T-helper 2 cell (primary cell): ENCODE measurements at regions not wholly inside any gene's neighbourhood (a gene's known extent, or its start where the extent isn't known, plus 50 kb on each side); places are given as distances from the start of the nearest gene placed in this dataset.
A peak's percentile ranks its signal among the peaks of the same experiment; 100 is the strongest.
"Not testable (repeated sequence)": the region's sequence is repeated elsewhere in the genome, so short reads cannot be mapped to it uniquely, and the experiment has no call there.

Source experiments
- DNase-seq, 5 experiments: peaks; one replicate each; pipeline versions ENCODE4 v3.0.0 to v3.0.0-alpha.2; 2012 to 2022

DNA sequence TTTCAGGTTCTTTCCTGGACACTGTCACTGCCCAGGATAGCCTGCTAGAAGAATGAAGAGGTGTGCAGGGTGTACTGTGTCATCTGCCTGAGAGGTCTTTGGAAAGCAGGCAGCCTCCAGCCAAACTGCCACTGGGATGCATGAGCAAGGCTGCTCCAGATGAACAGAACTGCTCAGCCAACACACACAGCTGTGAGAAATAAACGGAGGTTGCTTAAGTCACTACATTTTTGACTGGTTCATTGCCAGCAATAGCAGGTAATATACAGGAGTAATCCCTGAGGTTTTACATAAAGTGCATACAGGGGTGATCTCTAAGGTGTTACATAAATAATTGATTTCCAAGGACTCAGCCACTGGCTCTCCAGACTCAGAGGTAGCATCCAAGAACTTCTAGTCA lies 516.9 kb downstream of the BRINP3 start:
- no peak for DNase-seq

DNA sequence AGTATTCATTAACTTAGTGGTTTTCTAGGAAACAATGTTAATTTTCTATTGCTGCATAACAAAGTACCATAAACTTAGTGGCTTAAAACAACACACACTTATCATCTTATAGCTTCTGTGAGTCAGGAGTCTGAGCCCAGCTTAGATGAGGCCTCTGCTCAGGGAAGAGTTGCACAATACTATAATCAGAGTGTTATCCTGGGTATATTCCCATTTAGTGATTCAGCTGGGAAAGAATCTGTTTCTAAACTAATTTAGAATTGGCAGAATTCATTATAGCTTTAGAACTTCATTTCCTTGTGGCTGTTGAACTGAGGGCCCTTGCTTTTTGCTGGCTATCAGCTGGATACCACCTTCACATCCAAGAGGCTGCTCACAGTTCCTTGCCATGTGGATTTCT lies 515.5 kb downstream of the BRINP3 start:
- no peak for DNase-seq

DNA sequence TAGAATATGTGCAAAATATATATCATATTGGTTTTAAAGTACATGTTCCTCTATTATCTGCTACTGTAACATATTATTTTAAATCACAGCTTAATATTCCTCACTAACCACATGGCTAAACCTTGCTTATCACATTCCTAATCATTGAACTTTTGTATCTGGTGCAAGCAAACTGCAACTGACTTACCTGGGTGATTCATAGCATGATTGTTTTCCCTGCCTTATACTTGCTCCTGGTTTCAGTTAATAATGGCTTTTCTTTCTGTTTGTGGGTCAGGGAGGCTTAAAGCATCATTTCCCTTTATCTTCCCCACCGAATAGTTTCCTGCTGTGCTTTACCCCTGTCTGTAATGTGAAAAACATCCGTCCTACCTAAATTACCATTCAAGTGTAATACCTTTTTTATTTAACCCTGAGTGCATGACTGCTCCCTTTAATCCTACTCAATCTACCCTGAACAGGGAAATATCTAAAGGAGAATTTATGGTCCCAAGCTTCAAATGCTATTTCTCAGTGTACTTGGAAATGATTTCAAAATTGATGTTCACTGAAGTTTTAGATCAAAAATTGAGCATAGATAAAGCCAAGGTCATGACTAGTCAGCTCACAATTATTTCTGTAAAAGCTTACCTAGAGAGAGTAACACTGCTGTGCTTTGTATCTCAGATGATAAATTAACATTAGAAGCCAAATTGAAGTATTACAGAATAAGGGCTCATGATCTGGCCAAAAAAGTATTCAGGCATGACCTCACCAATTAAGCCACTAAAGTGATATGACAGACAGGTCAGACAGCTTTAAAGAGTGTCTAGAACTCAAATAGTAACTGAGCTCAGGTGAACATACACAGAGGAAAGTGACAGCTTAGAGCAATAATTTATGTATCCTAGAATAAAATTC lies 507.1 kb downstream of the BRINP3 start:
- DNase-seq = no peak

DNA sequence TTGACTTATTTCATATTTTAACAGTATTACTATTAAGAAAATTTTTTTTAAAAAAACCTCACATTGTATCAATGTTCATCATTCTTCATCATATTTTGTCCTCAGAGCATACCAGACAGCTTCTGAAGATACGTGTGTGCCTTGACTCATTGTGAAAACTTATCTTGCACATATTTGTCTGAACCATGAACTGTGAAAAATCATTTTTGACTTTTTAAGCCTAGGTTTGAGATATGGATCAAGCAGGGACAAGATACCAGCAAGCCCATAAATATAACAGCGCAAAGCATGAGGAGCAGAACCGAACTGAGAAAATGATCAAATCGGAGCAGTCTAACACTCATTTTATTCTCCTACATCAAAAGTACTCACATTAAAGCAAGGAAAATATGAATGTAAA lies 506.0 kb downstream of the BRINP3 start:
- no peak for DNase-seq

DNA sequence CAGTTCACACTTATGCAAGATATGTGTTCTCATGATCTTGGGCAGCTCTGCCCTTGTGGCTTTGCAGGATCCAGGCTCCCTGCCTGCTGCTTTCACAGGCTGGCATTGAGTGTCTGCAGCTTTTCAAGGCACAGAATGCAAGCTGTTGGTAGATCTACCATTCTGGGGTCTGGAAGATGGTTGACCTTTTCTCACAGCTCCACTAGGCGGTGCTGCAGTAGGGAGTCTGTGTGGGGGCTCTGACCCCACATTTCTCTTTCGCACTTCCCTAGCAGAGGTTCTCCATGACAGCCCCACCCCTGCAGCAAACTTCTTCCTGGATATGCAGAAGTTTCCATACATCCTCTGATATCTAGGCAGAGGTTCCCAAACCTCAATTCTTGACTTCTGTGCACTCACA lies 500.5 kb downstream of the BRINP3 start:
- no peak for DNase-seq

DNA sequence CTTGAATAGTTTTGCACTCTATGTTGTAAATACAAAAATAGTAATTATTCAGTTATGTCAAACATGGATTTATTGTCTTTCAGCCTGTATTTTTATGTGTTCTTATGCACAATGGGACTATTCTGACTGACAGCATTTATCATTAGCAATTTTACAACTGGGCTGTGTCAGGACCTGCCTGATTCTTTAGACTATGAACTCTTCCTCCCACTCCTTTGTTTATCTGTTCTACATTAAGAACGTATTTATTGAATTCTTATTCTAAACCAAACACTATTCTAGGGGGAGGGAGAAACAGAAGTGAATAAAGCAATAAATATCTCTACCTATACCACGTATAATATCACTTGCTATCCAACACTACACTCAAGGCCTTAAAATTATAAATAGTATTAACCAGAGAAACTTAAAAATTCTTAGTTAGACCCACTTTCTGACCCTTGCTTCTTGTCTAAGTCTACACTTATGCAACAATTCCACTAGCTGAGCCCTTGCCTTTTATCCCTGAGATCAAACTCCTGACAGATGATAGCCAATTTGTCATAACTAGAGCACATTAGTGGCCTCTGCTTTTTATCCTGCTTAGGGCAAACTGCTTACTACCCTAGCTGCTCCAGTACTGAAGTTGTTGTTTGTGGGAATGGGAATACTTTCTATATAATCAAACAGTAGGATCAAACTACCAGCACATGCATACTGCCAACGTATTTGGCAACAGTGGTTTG lies 494.3 kb downstream of the BRINP3 start:
- DNase-seq = no peak

DNA sequence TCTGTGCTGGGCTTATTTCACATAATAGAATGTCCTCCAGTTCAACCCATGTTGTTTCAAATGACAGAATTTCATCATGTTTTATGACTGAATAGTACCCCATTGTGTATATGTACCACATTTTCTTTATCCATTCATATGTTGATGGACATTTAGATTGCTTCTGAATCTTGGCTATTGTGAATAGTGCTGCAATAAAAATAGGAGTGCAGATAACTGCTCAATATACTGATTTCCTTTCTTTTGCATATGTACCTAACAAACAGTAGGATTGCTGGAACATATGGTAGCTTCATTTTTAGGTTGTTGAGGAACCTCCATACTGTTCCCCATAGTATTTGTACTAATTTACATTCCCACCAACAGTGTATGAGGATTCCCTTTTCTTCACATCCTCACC lies 491.1 kb downstream of the BRINP3 start:
- DNase-seq = no peak

DNA sequence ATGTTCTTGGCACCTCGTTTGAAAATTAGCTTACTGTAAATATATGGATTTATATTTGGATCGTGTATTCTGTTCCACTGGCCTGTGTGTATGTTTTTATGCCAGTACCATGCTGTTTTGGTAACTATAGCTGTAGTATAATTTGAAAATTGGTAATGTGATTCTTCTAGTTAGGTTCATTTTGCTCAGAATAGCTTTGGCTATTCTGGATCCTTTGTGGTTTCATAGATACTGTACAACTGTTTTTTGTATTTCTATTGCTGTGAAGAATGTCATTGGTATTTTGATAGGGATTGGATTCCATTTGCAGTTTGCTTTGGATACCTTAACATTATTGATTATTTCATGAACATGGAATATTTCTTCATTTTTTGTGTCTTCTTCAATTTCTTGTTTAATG lies 490.2 kb downstream of the BRINP3 start:
- DNase-seq = no peak

DNA sequence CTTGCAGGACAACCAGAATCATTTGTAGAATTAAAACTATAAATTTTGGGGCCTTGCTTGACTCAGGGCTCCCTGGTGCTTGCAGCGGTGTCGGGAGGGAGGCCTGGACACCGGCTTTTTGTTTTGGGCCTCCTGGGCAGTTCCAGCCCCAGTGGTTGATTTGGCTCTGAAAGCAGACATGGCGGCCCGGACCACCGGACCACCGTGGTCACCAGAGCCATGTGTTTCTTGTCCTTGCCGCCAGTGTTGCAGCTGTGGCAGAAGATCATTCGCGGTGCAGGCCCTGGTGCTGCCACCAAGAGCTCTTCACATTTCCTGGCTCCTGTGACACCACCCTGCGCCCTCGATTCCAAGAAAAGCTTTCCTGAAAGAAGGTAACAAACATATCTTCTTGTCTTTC lies 484.8 kb downstream of the BRINP3 start:
- no peak for DNase-seq

DNA sequence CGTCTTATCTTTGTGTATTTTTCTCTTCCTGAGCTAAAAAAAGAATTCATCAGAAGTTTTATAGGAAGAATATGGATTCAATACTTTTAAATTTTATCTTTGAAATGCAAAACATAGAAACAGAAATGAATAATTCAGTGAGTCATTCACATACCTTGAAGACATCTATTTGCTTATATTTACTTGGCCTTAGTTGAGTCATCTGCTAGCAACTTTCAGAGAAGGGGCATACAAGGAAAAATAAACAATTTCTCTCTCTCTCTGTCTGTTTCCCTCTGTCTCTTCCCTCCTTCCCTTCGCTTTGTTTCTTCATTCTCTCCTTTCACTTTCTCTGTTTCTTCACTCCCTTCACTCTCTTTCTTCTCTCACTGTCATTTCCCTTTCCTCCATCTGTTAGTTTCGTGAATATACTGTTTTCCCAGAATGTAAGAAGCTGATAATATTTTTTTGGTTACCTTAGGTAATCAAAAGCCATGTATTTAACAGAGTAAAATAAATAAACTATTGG lies 477.2 kb downstream of the BRINP3 start:
- no peak for DNase-seq

DNA sequence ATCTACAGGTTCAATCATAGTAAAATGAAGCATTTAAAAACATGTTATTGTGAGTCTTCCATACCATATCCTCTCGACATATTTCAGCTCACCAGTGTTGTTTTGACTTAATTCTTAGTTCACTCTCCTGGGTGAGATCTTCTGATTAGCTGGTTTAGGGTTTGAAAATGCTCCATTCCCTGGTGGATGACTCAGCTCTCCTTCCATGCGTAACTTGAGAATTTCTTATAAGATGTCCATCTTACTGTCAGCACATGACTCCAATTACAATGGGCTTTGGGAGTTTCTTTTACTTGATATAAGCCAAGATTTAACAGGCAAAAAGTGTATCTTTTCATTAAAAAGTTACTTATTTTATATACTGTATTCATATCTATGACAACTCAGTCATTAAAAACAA lies 476.5 kb downstream of the BRINP3 start:
- no peak for DNase-seq

DNA sequence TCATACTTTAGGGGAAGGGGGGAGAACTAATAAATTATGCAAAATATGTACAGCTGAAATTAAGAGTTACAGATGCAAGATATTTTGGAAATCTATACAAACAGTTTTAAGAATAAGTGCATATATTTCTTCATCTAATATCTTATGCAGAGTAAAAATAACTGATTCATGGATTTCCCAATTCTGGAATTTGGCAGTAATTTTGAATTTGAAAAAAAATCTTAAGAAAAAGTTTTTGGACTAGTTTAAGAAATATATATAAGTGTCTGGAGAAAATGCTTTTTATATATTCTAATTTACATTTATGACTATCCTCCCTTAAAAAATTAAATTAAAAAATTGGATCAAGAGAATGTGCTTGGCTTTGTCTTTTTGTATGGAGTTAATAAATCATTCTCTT lies 474.3 kb downstream of the BRINP3 start:
- no peak for DNase-seq

DNA sequence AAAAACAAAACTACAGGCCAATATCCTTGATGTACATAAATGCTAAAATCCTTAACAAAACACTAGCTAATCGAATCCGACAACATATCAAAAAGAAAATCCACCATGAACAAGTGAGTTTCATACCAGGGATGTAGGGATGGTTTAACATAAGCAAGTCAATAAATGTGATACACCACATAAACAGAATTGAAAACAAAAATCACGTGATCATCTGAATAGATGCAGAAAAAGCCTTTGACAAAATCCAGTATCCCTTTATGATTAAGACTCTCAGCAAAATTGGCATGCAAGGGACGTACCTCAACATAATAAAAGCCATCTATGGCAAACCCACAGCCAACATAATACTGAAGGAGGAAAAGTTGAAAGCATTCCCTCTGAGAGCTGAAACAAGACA lies 466.1 kb downstream of the BRINP3 start:
- no peak for DNase-seq

DNA sequence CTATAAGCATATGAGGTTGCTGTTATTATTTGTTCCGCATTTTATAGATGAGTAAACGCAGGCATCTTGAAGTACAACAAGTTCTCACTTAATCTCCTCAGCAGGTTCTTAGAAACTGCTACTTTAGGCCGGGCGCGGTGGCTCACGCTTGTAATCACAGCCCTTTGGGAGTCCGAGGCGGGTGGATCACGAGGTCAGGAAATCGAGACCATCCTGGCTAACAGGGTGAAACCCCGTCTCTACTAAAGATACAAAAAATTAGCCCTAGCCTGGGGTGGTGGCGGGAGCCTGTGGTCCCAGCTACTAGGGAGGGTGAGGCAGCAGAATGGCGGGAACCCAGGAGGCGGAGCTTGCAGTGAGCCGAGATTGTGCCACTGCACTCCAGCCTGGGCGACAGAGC lies 458.5 kb downstream of the BRINP3 start:
- DNase-seq = not testable (repeated sequence)

DNA sequence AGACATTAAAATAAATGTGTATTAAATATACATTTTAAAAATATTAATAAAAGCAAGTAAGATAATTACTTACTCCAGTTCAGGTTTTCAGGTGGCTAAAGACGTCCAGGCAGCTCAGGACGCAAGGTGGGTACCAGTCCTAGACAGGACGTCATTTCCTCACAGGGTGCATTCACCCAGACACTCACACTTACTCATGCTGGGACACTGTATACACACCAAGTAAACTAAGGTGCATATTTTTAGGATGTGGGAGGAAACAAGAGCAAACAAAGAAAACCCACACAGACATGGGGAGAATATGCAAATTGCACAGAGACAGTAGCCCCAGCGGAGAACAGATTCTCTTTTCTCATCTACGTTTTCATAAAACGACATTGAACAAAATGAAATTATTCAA lies 457.9 kb downstream of the BRINP3 start:
- no peak for DNase-seq

DNA sequence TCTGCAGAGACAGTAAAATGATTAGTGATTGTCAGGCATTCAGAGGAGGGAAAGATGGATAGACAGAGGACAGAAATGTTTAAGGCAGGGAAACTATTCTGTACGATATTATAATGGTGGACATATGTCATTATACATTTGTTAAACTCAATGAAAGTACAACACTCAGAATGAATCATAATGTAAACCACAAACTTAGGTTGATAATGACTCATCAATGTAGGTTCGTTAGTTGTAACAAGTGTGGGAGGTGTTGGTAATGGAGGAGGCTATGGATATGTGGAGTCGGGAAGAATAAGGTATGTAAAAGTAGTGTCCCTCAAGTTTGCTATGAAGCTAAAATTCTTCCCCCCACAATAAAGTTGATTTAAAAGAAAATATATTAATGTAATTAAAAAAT lies 455.0 kb downstream of the BRINP3 start:
- DNase-seq = peak in 1 of 5 experiments; percentile 13

DNA sequence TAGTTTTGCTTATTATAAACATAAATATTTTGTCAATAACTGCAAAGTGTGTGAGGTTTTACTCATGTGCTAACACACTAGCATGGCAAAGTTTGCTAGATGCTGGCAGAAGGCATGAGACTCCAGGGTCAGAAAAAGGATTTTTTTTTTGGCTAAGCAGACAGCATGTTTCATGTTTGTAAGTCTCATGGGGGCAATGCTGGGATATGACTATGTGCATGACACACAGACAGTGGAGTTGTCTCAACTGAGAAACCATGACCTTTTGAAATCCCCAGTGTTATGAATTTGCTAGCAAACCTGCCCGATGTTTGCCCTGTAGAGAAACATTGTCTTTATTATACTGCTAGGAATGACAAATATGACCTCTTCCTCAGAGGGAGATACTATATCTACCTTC lies 448.2 kb downstream of the BRINP3 start:
- DNase-seq = no peak

DNA sequence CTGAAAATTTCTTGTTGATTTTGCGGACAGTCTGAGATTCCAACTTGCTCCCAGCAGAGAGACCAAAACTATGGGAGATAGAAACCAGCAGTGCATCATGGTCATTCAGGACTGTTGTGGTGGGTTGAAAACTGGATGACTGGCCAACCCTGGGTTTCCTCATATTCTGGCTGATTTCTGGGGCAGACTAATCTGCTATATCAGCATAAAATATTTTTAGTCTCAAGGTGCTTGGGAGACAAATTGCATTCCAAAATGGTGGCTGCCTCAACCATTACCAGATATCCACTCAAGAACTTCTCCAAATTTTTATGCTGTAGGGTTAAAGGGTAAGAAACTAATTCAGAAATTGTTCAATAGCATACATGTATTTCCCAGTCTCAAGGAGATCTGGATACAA lies 434.0 kb downstream of the BRINP3 start:
- no peak for DNase-seq

DNA sequence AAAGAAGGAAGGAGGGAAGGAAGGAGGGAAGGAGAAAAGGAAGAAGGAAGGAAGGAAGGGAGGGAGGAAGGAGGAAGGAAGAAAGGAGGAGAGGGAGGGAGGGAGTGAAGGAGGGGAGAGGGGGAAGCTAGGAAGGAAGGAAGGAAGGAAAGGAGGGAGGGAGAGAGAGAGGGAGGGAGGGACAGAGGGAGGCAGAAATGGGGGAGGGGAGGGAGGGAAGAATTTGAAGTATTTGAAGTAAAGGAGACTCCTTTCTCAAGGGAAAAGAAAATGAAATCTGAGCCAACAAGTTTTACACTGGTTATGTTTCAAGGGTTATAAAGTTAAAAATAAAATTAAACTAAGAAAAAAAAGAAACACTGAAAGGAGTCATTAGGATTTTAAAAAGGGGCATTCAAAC lies 431.4 kb downstream of the BRINP3 start:
- no peak for DNase-seq
